ENCODE measurements at regions not wholly inside any gene's neighbourhood (a gene's known extent, or its start where the extent isn't known, plus 50 kb on each side); places are given as distances from the start of the nearest gene placed in this dataset.

GRCh38 chr5:2251298-2251697 lies 368.6 kb upstream of the IRX4 start:
- no peak for DNase-seq
- peaks cover 40% of the 10 kb centered on the region for H3K27me3 ChIP-seq (ENCODE audit: low read depth)
- no peak for TF ChIP-seq CTCF (IDR thresholded peaks at IDR 0.05; ENCODE audit: borderline replicate concordance)
- intact Hi-C loops (cut with micrococcal nuclease), result no loop called here
- no peak overlapping the region for H3K4me3 ChIP-seq
- peaks cover 19% of the 10 kb centered on the region for H3K9me3 ChIP-seq (replicated peaks)
- H3K27ac ChIP-seq (replicated peaks), result no peak overlapping the region
- no peaks in the 10 kb centered on the region for H3K36me3 ChIP-seq
- H3K4me1 ChIP-seq, result no peaks in the 10 kb centered on the region

- H3K36me3 ChIP-seq, result no peaks in the 10 kb centered on the region
- intact Hi-C loops (cut with micrococcal nuclease), result no loop called here
- no peak for TF ChIP-seq CTCF (IDR thresholded peaks at IDR 0.05; ENCODE audit: borderline replicate concordance)
These were observed 367.7 kb upstream of the IRX4 start for GRCh38 chr5:2250365-2250950.

GRCh38 chr5:2249442-2249841 lies 366.7 kb upstream of the IRX4 start:
- no peak for TF ChIP-seq CTCF (IDR thresholded peaks at IDR 0.05; ENCODE audit: borderline replicate concordance)
- H3K27me3 ChIP-seq (ENCODE audit: low read depth), result peaks cover 41% of the 10 kb centered on the region
- intact Hi-C loops (cut with micrococcal nuclease), result no loop called here
- no peak overlapping the region for H3K27ac ChIP-seq (replicated peaks)
- no peaks in the 10 kb centered on the region for H3K4me1 ChIP-seq
- no peaks in the 10 kb centered on the region for H3K36me3 ChIP-seq
- DNase-seq, result no peak
- peaks cover 19% of the 10 kb centered on the region for H3K9me3 ChIP-seq (replicated peaks)
- no peak overlapping the region for H3K4me3 ChIP-seq

More at GRCh38 chr5:2250365-2250950, 367.7 kb upstream of the IRX4 start:
- Histone ChIP-seq H3K4me1 (no peaks in the 10 kb centered on the region), H3K9me3 (replicated peaks) (peaks cover 19% of the 10 kb centered on the region), H3K27me3 (ENCODE audit: low read depth) (peaks cover 40% of the 10 kb centered on the region), H3K4me3 (no peak overlapping the region), H3K27ac (replicated peaks) (no peak overlapping the region)
- DNase-seq, result no peak

- Histone ChIP-seq H3K9me3 (replicated peaks) (peaks cover 19% of the 10 kb centered on the region), H3K36me3 (no peaks in the 10 kb centered on the region), H3K4me3 (no peak overlapping the region), H3K27me3 (ENCODE audit: low read depth) (peaks cover 45% of the 10 kb centered on the region), H3K27ac (replicated peaks) (no peak overlapping the region), H3K4me1 (no peaks in the 10 kb centered on the region)
- no peak for TF ChIP-seq CTCF (IDR thresholded peaks at IDR 0.05; ENCODE audit: borderline replicate concordance)
- intact Hi-C loops (cut with micrococcal nuclease), result no loop called here
- no peak for DNase-seq
These were observed 366.3 kb upstream of the IRX4 start for GRCh38 chr5:2249026-2249425.

- H3K36me3 ChIP-seq, result no peaks in the 10 kb centered on the region
- H3K4me3 ChIP-seq, result no peak overlapping the region
- intact Hi-C loops (cut with micrococcal nuclease), result no loop called here
- no peaks in the 10 kb centered on the region for H3K4me1 ChIP-seq
- DNase-seq, result no peak
- no peak for TF ChIP-seq CTCF (IDR thresholded peaks at IDR 0.05; ENCODE audit: borderline replicate concordance)
- H3K9me3 ChIP-seq (replicated peaks), result peaks cover 13% of the 10 kb centered on the region
- no peak overlapping the region for H3K27ac ChIP-seq (replicated peaks)
- H3K27me3 ChIP-seq (ENCODE audit: low read depth), result peaks cover 15% of the 10 kb centered on the region
These were observed 359.8 kb upstream of the IRX4 start for GRCh38 chr5:2242539-2242938.

Measured in left ventricle myocardium inferior (tissue), 1 donor.